Muscle of leg (tissue), 3 donors: ENCODE measurements at regions not wholly inside any gene's neighbourhood (a gene's known extent, or its start where the extent isn't known, plus 50 kb on each side); places are given as distances from the start of the nearest gene placed in this dataset.
A peak's percentile ranks its signal among the peaks of the same experiment; 100 is the strongest.

ENCODE experiments used
- DNase-seq: peaks from one replicate; pipeline ENCODE4 v3.0.0; 2013
- H3K27ac ChIP-seq: one replicate; pipeline ENCODE4 v1.5.1; 2013; ENCODE audit warnings: mild to moderate bottlenecking, low read length, control low read depth
- H3K27me3 ChIP-seq: one replicate; pipeline ENCODE4 v1.6.1; 2013; ENCODE audit warnings: low read length; ENCODE audit not compliant: control insufficient read depth, insufficient read depth
- H3K36me3 ChIP-seq: one replicate; pipeline ENCODE4 v1.6.1; 2013; ENCODE audit warnings: low read length; ENCODE audit not compliant: control insufficient read depth, insufficient read depth
- H3K4me1 ChIP-seq: one replicate; pipeline ENCODE4 v1.6.1; 2013; ENCODE audit warnings: low read length; ENCODE audit not compliant: control insufficient read depth, insufficient read depth
- H3K4me3 ChIP-seq: one replicate; pipeline ENCODE4 v1.5.1; 2013; ENCODE audit warnings: low read length, control low read depth
- H3K9me3 ChIP-seq: replicated peaks from 2 replicates; pipeline ENCODE4 v1.6.1; 2013; ENCODE audit warnings: low read depth, low read length; ENCODE audit not compliant: control insufficient read depth
- WGBS: methylation state at CpG from one replicate; pipeline ENCODE4 v1.1.5; 2013; ENCODE audit warnings: missing lambda C conversion rate; ENCODE audit not compliant: insufficient coverage; 5-methylcytosine and 5-hydroxymethylcytosine counted together

GRCh38 chr9:88925481-88925880, 65.8 kb upstream of the S1PR3 start:
- WGBS: 83% methylated on average over 5 of the region's 5 CpGs

GRCh38 chr9:88926781-88927505, 64.3 kb upstream of the S1PR3 start:
- peaks cover 10% of the 10 kb centered on the region for H3K4me1 ChIP-seq
- H3K27ac ChIP-seq: no peak overlapping the region
- no peaks in the 10 kb centered on the region for H3K36me3 ChIP-seq
- peak; percentile 60 for DNase-seq
- H3K9me3 ChIP-seq: peaks cover 6% of the 10 kb centered on the region
- H3K27me3 ChIP-seq: no peaks in the 10 kb centered on the region
- H3K4me3 ChIP-seq: no peak overlapping the region
- WGBS: 57% methylated on average over 4 of the region's 5 CpGs

More at GRCh38 chr9:88925481-88925880, 65.8 kb upstream of the S1PR3 start:
- Histone ChIP-seq H3K4me3 (no peak overlapping the region), H3K9me3 (no peaks in the 10 kb centered on the region), H3K36me3 (no peaks in the 10 kb centered on the region), H3K27me3 (no peaks in the 10 kb centered on the region), H3K27ac (no peak overlapping the region), H3K4me1 (peaks cover 10% of the 10 kb centered on the region)
- DNase-seq: no peak

- Histone ChIP-seq H3K27me3 (no peaks in the 10 kb centered on the region), H3K9me3 (peaks cover 6% of the 10 kb centered on the region), H3K4me3 (no peak overlapping the region), H3K36me3 (no peaks in the 10 kb centered on the region), H3K4me1 (peaks cover 10% of the 10 kb centered on the region), H3K27ac (no peak overlapping the region)
- DNase-seq: no peak
- no CpG with 5 or more reads among the region's 3 CpGs for WGBS
Observed at GRCh38 chr9:88927510-88927909, 63.8 kb upstream of the S1PR3 start.

GRCh38 chr9:88930716-88931115, 60.6 kb upstream of the S1PR3 start:
- Histone ChIP-seq H3K9me3 (peaks cover 6% of the 10 kb centered on the region), H3K27ac (no peak overlapping the region), H3K27me3 (peaks cover 2% of the 10 kb centered on the region), H3K4me1 (peaks cover 10% of the 10 kb centered on the region), H3K36me3 (no peaks in the 10 kb centered on the region), H3K4me3 (no peak overlapping the region)
- 86% methylated on average over 1 of the region's 3 CpGs for WGBS
- no peak for DNase-seq

- peaks cover 2% of the 10 kb centered on the region for H3K27me3 ChIP-seq
- peaks cover 6% of the 10 kb centered on the region for H3K9me3 ChIP-seq
- no peaks in the 10 kb centered on the region for H3K36me3 ChIP-seq
- no peak overlapping the region for H3K27ac ChIP-seq
- no peaks in the 10 kb centered on the region for H3K4me1 ChIP-seq
- WGBS: 89% methylated on average over 6 of the region's 13 CpGs
- H3K4me3 ChIP-seq: no peak overlapping the region
- no peak for DNase-seq
Observed at GRCh38 chr9:88932766-88933165, 58.5 kb upstream of the S1PR3 start.

- no peak for DNase-seq
- WGBS: 53% methylated on average over 7 of the region's 11 CpGs
- peaks cover 2% of the 10 kb centered on the region for H3K27me3 ChIP-seq
Observed at GRCh38 chr9:88933607-88934379, 57.5 kb upstream of the S1PR3 start.

GRCh38 chr9:88934876-88935535, 56.3 kb upstream of the S1PR3 start:
- Histone ChIP-seq H3K4me3 (no peak overlapping the region), H3K36me3 (no peaks in the 10 kb centered on the region), H3K27ac (no peak overlapping the region), H3K4me1 (no peaks in the 10 kb centered on the region), H3K9me3 (peaks cover 6% of the 10 kb centered on the region), H3K27me3 (peaks cover 2% of the 10 kb centered on the region)
- WGBS: 72% methylated on average over 4 of the region's 5 CpGs
- DNase-seq: no peak

More at GRCh38 chr9:88933607-88934379, 57.5 kb upstream of the S1PR3 start:
- peaks cover 6% of the 10 kb centered on the region for H3K9me3 ChIP-seq
- H3K4me1 ChIP-seq: no peaks in the 10 kb centered on the region
- no peak overlapping the region for H3K4me3 ChIP-seq
- H3K27ac ChIP-seq: no peak overlapping the region
- H3K36me3 ChIP-seq: no peaks in the 10 kb centered on the region

- Histone ChIP-seq H3K9me3 (peaks cover 2% of the 10 kb centered on the region), H3K36me3 (no peaks in the 10 kb centered on the region), H3K4me1 (no peaks in the 10 kb centered on the region), H3K27me3 (peaks cover 2% of the 10 kb centered on the region), H3K4me3 (no peak overlapping the region), H3K27ac (no peak overlapping the region)
- no peak for DNase-seq
- no CpG with 5 or more reads among the region's 2 CpGs for WGBS
Observed at GRCh38 chr9:88936132-88936531, 55.1 kb upstream of the S1PR3 start.

- H3K4me3 ChIP-seq: no peak overlapping the region
- H3K27ac ChIP-seq: no peak overlapping the region
- DNase-seq: no peak
- 61% methylated on average over 2 of the region's 5 CpGs for WGBS
- H3K27me3 ChIP-seq: peaks cover 2% of the 10 kb centered on the region
- no peaks in the 10 kb centered on the region for H3K36me3 ChIP-seq
- no peaks in the 10 kb centered on the region for H3K9me3 ChIP-seq
- H3K4me1 ChIP-seq: no peaks in the 10 kb centered on the region
Observed at GRCh38 chr9:88936668-88937067, 54.6 kb upstream of the S1PR3 start.

- no peak overlapping the region for H3K4me3 ChIP-seq
- DNase-seq: no peak
- H3K27me3 ChIP-seq: peaks cover 2% of the 10 kb centered on the region
- no peaks in the 10 kb centered on the region for H3K9me3 ChIP-seq
- no peaks in the 10 kb centered on the region for H3K36me3 ChIP-seq
- H3K27ac ChIP-seq: no peak overlapping the region
- H3K4me1 ChIP-seq: no peaks in the 10 kb centered on the region
- WGBS: no CpG with 5 or more reads among the region's 3 CpGs
Observed at GRCh38 chr9:88937248-88937647, 54.0 kb upstream of the S1PR3 start.
